ENCODE measurements at regions not wholly inside any gene's neighbourhood (a gene's known extent, or its start where the extent isn't known, plus 50 kb on each side); places are given as distances from the start of the nearest gene placed in this dataset.
"Not testable (repeated sequence)": the region's sequence is repeated elsewhere in the genome, so short reads cannot be mapped to it uniquely, and the experiment has no call there.

DNA sequence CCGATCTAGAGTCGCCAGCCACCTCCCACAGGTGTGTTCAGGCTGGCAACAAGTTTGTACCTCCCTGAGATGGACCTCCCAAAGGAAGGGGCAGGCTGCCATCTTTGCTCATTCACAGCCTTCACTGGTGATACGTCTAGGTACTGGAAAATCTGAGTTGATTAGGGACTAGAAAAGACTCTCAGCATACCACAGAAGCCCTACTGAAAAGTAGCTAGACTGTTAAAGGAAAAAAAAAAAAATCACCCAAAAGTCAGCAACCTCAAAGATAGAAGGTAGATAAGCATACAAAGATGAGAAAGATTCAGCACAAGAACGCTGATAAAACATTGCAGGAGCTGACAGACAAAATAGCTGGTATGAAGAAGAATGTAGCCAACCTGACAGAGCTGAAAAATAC, 128.6 kb upstream of the WDR75 start:
- DNase-seq = no peak

DNA sequence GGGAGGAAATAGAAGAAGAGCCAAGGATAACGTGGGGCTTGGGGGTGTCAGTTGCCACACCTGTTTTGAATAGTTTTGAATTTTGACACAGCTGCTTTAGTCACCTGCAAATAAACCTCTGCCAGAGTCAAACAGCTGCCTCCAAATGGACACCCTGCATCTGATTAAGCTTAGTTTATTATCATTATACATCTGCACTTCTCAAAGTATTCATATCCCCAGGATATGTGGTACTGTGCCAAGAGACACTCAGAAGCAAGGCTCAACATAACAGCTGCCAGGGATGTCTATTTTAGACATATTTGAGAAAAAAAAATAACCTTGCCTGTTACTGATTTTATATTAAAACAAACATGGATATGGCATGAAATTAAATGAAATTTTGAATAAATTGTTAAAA, 122.5 kb upstream of the WDR75 start:
- DNase-seq = no peak

DNA sequence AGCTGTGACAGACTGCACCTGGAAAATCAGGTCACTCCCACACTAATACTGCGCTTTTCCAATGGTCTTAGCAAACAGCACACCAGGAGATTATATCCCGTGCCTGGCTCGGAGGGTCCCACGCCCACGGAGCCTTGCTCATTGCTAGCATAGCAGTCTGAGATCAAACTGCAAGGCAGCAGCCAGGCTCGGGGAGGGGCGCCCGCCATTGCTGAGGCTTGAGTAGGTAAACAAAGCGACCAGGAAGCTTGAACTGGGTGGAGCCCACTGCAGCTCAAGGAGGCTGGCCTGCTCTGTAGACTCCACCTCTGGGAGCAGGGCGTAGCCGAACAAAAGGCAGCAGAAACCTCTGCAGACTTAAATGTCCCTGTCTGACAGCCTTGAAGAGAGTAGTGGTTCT, 121.8 kb upstream of the WDR75 start:
- not testable (repeated sequence) for DNase-seq

DNA sequence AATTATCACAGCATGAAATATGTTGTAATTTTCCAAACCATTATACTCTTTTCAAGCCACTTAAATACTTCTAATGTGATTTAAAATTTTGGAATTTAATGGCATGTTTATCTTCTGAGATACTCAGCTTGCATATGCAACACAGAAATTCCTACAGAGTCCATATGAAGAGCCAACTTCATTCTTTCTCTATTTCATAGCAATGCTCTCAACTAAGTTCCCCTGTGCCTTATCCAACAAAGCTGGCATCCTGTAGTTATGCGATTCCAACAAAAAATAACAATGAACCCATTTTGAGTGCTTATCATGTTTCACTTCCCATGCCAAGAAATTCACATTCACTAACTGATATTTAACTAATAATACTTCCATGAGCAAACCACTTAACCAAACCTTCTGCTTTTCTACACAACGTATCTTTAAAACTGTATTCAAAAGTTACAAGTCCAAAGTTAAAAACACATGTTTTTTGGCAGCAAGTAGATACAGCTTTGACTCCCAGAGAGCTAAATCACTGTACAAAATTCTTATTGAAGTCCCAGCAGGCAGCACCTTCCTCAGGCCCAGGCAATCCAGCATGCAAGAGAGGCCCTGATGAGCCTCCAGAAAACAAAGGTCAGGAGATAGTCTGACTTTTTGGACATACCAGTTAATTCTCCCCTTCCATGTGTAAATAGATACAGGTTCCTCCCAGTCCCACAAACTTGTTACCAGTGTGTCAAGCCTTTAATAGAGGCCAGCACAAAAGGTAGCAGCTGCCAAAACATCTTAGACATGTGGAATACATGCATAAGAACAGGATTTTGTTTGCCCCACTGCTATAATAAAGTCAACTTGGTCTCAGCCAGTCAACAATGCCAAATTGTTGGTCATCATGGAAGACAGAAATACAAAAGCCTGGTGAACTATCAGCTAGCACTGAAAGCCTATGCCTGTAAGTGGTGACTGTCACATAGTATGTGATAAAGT, 113.1 kb upstream of the WDR75 start:
- no peak for DNase-seq

DNA sequence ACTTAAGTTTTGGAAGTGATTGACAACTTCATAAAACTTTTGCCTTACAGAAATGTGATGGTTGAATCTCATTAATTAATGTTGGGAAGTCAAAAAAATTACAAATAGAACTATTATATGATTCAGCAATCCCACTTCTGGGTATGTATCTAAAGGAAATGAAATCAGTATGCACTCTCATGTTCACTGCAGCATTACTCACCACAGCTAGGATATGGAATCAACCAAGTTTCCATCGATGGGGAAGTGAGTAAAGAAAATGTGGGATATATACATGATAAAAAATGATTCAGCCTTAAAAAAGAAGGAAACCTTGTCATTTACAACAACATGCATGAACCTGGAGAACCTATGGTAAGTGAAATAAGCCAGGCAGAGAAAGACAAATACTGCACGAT, 112.4 kb upstream of the WDR75 start:
- DNase-seq = no peak

DNA sequence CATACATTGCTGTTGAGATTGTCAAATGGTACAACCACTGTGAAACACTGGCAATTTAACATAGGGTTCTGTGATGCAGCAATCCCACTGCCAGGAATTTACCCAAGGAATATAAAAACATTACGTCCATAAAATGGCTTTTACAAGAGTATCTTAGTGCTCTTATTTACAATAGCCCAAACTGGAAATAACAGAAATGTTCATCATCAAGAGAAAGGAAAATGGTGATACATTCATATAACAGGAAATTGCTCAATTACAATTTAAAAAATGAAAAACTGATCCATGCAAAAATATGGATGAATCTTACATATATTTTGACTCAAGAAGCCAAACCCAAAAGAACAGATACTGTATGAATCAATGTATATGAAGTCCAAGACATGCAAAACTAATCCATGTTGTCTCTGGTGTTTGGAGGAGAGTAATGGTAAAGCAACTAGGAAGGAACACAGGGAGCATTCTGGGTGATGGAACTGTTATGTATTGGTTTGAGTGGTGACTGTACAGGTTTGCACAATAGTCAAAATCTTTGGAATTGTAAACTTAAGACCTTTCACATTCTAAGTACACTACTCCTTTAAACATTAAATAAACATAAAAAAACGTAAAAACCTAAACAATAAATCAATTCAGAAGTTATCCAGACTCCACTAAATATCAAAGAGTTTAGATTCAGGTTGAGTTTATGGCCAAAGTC, 104.8 kb upstream of the WDR75 start:
- DNase-seq = no peak

DNA sequence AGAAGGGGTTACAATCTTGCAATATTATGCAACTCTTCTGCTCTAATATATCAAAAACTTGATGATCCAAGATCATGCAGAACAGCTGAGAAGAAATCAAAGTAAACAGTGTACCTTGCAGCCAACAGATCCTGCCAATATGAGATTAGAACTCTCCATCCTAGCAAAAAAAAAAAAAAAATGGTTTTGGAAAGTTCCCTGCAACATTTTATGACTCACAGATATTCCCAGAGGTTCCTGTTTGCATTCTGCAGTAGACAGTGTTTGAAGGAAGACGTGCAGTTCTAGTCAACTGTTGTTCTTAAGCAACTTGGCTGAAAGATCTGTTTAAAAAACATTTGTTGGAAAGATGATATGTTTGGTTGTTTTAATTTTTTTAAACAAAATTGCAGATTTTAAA, 103.6 kb upstream of the WDR75 start:
- peak in 1 of 2 donors; percentile 8 for DNase-seq

DNA sequence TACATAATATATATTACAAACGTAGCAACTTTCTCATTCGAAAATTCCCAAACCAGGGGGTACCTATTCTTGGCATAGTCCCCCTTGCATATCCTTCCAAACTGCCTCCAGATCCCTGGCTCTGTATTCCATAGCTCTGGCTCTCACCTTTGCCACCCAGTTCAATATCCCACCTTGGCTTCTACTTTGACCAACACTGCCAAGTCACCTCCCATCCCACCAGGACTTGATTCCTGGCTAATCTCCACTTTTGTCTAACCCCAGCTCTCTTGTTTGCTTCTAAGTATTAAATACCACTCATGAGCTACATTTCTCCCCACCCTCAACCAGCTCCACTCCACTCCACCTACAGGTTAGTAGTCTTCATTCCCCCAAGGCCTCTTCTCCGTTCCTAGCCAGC, 103.2 kb upstream of the WDR75 start:
- no peak for DNase-seq

DNA sequence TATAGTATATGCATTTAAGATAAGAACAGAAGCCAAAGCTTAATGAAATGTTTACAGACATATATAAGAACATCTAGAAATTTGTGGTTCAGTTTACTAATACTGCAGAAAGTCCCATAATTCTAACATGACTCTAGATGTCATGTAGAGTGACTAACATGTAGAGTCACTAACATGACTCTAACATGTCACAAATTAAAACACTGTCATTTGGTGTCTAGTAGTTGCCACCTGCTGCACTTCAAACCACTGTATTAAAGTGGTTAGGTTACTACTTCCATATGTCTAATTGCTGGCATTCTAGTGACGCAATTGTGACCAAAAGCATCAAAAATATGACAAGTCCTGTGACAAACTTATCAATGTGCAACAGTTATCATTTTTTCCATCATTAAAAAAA, 100.2 kb upstream of the WDR75 start:
- no peak for DNase-seq

DNA sequence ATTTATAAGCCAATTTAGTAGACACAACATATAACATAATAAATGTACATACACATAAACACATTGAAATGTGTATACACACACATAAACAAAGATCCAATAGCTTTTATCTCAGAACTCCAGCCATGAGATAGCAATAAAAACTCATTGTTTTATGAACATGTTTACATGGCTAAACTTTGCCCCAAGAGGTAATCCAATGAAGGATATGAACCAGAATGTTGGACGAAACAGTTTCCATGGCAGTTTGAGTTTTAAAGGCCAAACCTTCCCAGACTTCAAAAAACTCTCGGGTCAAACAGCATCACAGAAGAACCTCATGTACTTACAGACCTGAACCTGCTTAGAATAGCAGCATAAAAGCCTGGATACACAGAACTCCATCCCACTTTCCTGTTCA, 97.2 kb upstream of the WDR75 start:
- no peak for DNase-seq

DNA sequence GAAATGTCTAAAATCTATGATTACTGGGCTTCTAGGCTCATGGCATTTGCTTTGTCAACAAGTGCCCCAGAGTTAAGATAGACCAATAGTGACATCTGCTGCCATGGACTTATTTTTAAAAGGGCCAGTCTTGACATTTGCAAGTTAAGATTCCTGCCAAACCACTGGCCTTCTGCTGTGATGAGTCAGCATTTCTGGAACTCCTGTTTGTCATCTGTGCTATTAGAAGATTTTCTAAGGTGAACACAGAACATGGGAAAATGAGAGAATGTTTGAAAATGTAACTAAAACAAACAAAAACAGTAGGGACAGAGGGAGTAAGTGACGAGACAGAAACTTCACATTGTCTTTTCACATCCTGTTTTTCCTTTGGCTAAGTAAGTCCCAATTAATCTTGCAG, 93.7 kb upstream of the WDR75 start:
- DNase-seq = no peak

DNA sequence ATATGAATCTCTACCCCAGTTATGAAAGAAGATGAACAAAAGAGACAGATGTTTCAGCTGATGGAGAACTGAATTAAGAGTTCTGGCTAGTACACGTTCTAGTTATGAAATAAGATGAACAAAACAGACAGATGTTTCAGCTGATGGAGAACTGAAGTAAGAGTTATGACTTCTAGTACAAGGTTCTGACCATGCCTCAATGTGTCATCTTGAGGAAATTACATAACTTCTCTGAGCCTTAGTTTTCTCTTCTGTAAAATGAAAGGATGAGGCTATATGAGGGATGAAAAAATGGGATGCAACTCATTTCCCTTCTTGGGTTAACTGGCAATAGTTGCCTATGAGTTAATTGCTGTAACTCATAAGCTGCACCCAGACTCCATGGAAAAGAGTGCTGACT, 92.9 kb upstream of the WDR75 start:
- DNase-seq = peak; percentile 2 to 15

DNA sequence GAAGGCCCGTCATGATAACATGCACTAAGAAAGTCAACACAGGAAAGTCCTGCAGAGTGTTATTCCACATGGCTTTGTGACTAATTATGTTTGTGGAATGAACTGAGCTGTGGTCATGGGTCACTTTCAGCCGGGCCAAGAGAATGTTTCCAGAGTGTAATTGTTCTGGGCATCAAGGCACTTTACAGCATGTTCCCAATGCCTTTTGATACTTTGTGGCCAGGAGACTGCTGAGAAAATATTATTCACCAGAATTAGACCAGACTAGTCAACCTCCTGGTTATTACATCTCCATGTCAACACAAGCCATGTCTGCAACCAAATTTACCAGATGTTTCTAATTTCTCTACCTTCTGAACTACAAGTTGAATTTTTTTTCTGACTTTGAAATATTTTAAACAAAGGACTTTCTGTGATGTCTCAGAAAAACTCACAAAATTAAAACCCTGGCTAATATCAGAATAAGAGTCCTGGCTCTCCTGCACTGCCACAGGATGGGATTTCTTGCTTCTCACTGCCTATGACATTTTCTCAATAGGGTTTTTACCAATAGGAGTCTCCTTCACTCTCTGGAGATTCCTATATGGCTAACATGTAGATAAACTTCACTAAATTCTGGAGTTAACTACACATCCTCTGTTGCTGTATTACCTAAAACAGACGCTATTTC, 90.6 kb upstream of the WDR75 start:
- DNase-seq = no peak

DNA sequence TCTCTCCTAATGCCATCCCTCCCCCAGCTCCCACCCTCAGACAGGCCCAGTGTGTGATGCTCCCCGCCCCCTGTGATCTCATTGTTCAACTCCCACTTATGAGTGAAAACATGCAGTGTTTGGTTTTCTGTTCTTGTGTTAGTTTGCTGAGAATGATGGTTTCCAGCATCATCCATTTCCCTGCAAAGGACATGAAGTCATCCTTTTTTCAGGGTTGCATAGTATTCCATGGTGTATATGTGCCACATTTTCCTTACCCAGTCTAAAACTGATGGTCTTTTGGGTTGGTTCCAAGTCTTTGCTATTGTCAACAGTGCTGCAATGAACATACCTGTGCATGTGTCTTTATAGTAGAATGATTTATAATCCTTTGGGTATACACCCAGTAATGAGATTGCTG, 89.3 kb upstream of the WDR75 start:
- not testable (repeated sequence) for DNase-seq

DNA sequence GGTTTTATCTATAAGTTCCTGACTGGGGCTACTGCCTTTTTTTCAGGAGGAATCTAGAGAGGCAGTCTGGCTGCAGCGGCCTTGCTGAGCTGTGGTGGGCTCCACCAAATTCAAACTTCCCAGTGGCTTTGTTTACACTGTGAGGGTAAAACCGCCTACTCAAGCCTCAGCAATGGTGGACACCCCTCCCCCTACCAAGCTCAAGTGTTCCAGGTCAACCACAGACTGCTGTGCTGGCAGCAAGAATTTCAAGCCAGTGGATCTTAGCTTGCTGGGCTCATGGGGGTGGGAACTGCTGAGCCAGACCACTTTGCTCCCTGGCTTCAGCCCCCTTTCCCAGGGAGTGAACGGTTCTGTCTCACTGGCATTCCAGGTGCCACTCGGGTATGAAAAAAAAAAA, 83.9 kb upstream of the WDR75 start:
- not testable (repeated sequence) for DNase-seq

DNA sequence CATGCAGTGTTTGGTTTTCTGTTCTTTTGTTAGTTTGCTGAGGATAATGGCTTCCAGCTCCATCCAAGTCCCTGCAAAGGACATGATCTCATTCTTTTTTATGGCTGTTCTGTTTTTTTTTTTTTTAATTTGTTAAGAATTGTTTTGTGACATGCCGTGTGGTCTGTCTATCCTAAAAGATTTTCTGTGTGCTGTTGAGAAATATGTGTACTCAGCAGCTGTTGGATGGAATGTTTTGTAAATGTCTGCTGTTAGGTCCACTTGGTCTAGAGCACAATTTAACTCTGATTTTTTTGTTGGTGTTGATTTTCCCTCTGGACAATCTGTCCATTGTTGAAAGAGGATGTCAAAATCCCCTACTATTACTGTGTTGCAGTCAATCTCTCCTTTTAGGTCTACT, 80.4 kb upstream of the WDR75 start:
- DNase-seq = no peak

DNA sequence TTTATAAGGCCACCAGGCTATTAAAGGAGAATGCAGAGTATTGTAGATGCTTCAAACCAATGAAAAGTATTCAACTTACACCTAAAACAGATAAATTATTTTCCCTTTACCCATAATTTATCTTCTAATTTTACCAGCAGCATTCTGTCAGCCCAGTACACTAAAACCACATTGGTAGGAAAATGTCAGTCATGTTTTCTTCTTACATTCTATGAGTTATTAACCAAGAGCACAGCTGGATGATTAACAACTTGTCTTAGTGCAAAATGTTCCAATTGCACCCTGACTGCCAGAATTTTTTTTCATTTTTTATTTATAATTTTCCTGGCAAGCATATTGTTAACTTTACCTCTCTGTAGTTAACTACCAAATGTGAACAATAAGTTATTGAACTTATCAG, 79.0 kb upstream of the WDR75 start:
- DNase-seq = no peak

DNA sequence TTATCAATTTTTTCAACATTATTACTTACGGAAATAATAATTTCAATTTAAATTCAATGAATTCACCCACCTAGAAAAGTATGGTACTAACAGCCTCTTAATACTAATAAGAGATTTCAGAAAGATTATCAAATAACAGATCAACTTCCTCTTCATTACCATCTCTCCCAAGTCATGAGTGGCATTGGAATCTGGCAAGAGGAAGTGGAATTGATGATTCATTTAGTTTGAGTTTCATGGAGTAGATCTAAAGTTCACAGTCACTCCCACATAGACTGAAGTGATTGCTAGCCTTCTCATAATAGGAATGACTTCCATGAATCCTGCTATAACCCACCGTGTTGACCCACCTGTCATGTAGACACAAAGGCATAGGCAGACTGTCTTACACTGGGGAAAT, 77.7 kb upstream of the WDR75 start:
- DNase-seq = peak; percentile 67 to 85

DNA sequence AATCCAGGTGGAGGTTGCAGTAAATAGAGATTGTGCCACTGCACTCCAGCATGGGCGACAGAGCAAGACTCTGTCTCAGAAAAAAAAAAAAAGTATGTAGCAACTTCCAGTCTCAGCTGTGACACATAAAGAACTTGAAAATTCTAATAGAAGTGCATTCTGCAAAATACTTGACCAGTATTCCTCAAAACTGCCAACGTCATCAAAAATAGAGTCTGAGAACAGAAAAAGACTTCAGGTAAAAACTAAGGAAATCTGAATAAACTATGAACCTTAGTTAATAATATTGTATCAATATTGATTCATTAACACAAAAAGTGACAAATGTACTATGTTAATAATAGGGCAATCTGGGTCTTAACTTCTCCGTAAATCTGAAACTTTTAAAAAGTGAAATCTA, 76.7 kb upstream of the WDR75 start:
- DNase-seq = no peak

DNA sequence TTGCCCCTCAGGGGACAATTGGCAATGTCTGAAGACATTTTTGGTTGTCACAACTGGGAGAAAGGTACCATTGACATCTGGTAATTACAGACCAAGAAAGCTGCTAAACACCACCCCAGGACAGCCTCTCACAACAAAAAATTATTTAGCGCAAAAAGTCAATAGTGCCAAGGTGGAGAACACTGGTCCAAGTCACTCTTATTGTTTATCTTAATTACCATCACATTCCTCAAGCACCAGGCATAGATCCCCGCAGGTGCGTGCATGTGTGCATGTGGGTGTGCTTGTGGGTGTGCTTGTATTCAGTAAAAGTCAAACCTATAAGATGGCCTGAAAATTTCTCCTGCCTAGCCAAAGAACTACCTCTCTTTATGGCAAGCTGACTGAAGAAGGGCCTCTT, 74.9 kb upstream of the WDR75 start:
- DNase-seq = no peak

DNA sequence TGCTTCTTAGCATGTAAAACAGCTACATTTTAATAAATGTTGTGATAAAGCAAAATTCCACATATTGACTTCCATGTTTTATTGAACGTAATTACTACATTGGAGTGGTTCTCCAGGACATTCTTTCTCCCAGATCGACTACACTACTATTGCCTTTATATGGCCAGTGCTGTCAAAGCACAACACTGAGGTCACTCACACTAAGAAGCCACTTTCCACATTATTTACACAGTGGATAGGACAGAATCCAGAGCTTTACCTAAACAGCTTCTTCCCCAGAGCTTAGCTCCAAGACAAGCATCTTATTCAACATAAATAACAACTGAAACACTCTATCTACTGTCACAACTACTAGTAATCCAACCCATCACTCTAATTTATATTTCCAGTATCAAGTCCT, 73.9 kb upstream of the WDR75 start:
- DNase-seq = no peak

DNA sequence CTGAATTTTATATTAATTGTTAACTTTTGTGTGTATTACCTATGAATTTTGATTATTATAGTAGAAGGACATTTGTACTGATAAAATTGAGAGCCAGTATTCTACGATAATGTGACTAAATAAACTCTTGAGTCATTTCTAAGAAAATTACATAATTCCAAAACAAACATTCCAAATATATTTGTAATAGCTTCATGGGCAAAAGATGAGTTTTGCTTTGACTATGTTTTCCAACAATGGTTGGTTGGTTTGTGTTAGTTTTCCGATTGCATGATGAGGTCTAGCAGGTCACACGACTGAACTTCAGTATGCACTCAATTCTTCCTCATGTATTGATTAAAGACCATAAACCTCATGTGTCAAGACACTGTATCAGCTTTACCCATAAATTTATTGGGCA, 71.7 kb upstream of the WDR75 start:
- DNase-seq = no peak

DNA sequence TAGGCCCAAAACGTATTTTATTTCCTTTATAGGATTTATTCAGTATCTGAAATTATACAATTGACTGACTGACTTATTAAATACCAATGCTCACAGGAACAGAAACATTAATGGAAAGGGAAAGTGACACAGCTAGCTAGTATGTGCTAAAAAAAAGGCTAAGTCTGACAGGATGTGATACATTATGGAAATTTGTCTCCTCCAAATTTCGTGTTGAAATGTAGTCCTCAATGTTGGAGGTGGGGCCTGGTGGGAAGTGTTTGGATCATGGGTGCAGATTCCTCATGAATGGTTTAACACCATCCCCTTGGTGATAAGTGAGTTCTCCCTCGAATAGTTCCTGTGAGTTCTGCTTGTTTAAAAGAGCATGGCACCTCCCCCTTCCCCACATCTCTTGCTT, 70.6 kb upstream of the WDR75 start:
- no peak for DNase-seq
